ENCODE measurements at regions not wholly inside any gene's neighbourhood (a gene's known extent, or its start where the extent isn't known, plus 50 kb on each side); places are given as distances from the start of the nearest gene placed in this dataset.
"Not testable (repeated sequence)": the region's sequence is repeated elsewhere in the genome, so short reads cannot be mapped to it uniquely, and the experiment has no call there.

- not testable (repeated sequence) for TF ChIP-seq CTCF (conservative IDR thresholded peaks at IDR 0.05; ENCODE audit: low read depth, low read length); EZH2 (IDR thresholded peaks at IDR 0.05; ENCODE audit: borderline replicate concordance, low read depth, low read length, poor library complexity, severe bottlenecking)
Observed at GRCh38 chr3:177339220-177339703, 142.0 kb upstream of the TBL1XR1 start.

All from A673 (cell line).